CD8-positive, alpha-beta memory T cell (primary cell): ENCODE measurements at regions not wholly inside any gene's neighbourhood (a gene's known extent, or its start where the extent isn't known, plus 50 kb on each side); places are given as distances from the start of the nearest gene placed in this dataset.

ENCODE experiments used
- CTCF ChIA-PET: fragments of 350-600 bp; sonication (Branson Sonifier 250); formaldehyde crosslinking; loops from one replicate; lab custom pipeline; 2021; ENCODE audit warnings: antibody characterized with exemption; lab: Charles Lee
- POLR2A ChIA-PET: fragments of 350-600 bp; sonication (Branson Sonifier 250); formaldehyde crosslinking; loops from one replicate; lab custom pipeline; 2021; ENCODE audit warnings: antibody characterized with exemption; lab: Charles Lee
- DNase-seq, 5 donors: peaks; one replicate each; pipeline versions ENCODE4 v3.0.0 to v3.0.0-alpha.2; 2020 to 2022; ENCODE audit warnings: mixed read lengths in 1 of 5
- H3K27ac ChIP-seq: one replicate; pipeline ENCODE4 v1.7.0; 2013; ENCODE audit warnings: low read depth, mild to moderate bottlenecking, low read length, moderate library complexity
- H3K27me3 ChIP-seq: 2 replicates; pipeline ENCODE4 v1.7.0; 2013; ENCODE audit warnings: low read length, mild to moderate bottlenecking; ENCODE audit not compliant: insufficient read depth, poor library complexity, severe bottlenecking
- H3K36me3 ChIP-seq: 2 replicates; pipeline ENCODE4 v1.7.0; 2013; ENCODE audit warnings: mild to moderate bottlenecking, low read length, moderate library complexity; ENCODE audit not compliant: insufficient read depth
- H3K4me1 ChIP-seq: 2 replicates; pipeline ENCODE4 v1.7.0; 2013; ENCODE audit warnings: mild to moderate bottlenecking, low read length, moderate library complexity; ENCODE audit not compliant: insufficient read depth
- H3K4me3 ChIP-seq: 2 replicates; pipeline ENCODE4 v1.7.0; 2013; ENCODE audit warnings: mild to moderate bottlenecking, low read length
- H3K9me3 ChIP-seq: 2 replicates; pipeline ENCODE4 v1.7.0; 2013; ENCODE audit warnings: mild to moderate bottlenecking, low read length
- H3K27ac Mint-ChIP-seq, 8 donors: one replicate each; pipeline ENCODE4 v1.8.0; 2020 to 2021; ENCODE audit warnings: mixed read lengths in 8 of 8, mild to moderate bottlenecking in 6 of 8, inconsistent platforms in 3 of 8, moderate library complexity in 3 of 8
- H3K27me3 Mint-ChIP-seq, 2 donors: one replicate each; pipeline ENCODE4 v1.8.0; 2020 to 2021; ENCODE audit warnings: mixed read lengths in 2 of 2, mild to moderate bottlenecking in 1 of 2, moderate library complexity in 1 of 2
- H3K36me3 Mint-ChIP-seq, 3 donors: one replicate each; pipeline ENCODE4 v1.8.0; 2020 to 2021; ENCODE audit warnings: mixed read lengths in 3 of 3, inconsistent platforms in 1 of 3, mild to moderate bottlenecking in 1 of 3
- H3K4me1 Mint-ChIP-seq, 3 donors: one replicate each; pipeline ENCODE4 v1.8.0; 2020 to 2021; ENCODE audit warnings: mixed read lengths in 3 of 3, inconsistent platforms in 1 of 3, mild to moderate bottlenecking in 1 of 3
- H3K4me3 Mint-ChIP-seq, 7 donors: one replicate each; pipeline ENCODE4 v1.8.0; 2020 to 2021; ENCODE audit warnings: mixed read lengths in 7 of 7, mild to moderate bottlenecking in 6 of 7, moderate library complexity in 4 of 7, inconsistent platforms in 2 of 7
- H3K9me3 Mint-ChIP-seq, 5 donors: one replicate each; pipeline ENCODE4 v1.8.0; 2020 to 2022; ENCODE audit warnings: mixed read lengths in 5 of 5, mild to moderate bottlenecking in 3 of 5, moderate library complexity in 2 of 5, inconsistent platforms in 1 of 5

GRCh38 chr13:73508841-73509240 lies 450.0 kb downstream of the KLF5 start:
- H3K4me1 ChIP-seq, result no peaks in the 10 kb centered on the region
- DNase-seq, result no peak
- peaks cover 0 to 5% (median 0%) of the 10 kb centered on the region in 5 donors for H3K9me3 Mint-ChIP-seq
- H3K4me3 Mint-ChIP-seq, result no peak overlapping the region
- POLR2A ChIA-PET, result no interaction called here
- H3K9me3 ChIP-seq, result no peaks in the 10 kb centered on the region
- CTCF ChIA-PET, result no interaction called here
- no peaks in the 10 kb centered on the region for H3K27me3 ChIP-seq
- peaks cover 0 to 31% of the 10 kb centered on the region in 2 donors for H3K27me3 Mint-ChIP-seq
- no peaks in the 10 kb centered on the region for H3K36me3 ChIP-seq
- no peaks in the 10 kb centered on the region for H3K4me1 Mint-ChIP-seq
- H3K36me3 Mint-ChIP-seq, result peaks cover 0 to 5% (median 2%) of the 10 kb centered on the region in 3 donors
- no peak overlapping the region for H3K4me3 ChIP-seq
- no peak overlapping the region for H3K27ac Mint-ChIP-seq
- H3K27ac ChIP-seq, result no peak overlapping the region

- H3K27me3 ChIP-seq, result no peaks in the 10 kb centered on the region
- H3K4me3 ChIP-seq, result no peak overlapping the region
- no peak for DNase-seq
- Mint-ChIP-seq H3K4me3 (no peak overlapping the region), H3K4me1 (no peaks in the 10 kb centered on the region), H3K9me3 (peaks cover 0 to 4% (median 0%) of the 10 kb centered on the region in 5 donors), H3K27me3 (peaks cover 0 to 14% of the 10 kb centered on the region in 2 donors), H3K27ac (no peak overlapping the region), H3K36me3 (no peaks in the 10 kb centered on the region)
- CTCF ChIA-PET, result no interaction called here
- POLR2A ChIA-PET, result no interaction called here
- no peaks in the 10 kb centered on the region for H3K9me3 ChIP-seq
- no peak overlapping the region for H3K27ac ChIP-seq
- H3K4me1 ChIP-seq, result no peaks in the 10 kb centered on the region
- no peaks in the 10 kb centered on the region for H3K36me3 ChIP-seq
Measured at GRCh38 chr13:73505376-73505890, 446.6 kb downstream of the KLF5 start.

- Histone ChIP-seq H3K4me1 (no peaks in the 10 kb centered on the region), H3K27me3 (no peaks in the 10 kb centered on the region), H3K4me3 (no peak overlapping the region), H3K9me3 (no peaks in the 10 kb centered on the region), H3K27ac (no peak overlapping the region), H3K36me3 (no peaks in the 10 kb centered on the region)
- DNase-seq, result no peak
- ChIA-PET CTCF (no interaction called here), POLR2A (no interaction called here)
- Mint-ChIP-seq H3K27me3 (no peaks in the 10 kb centered on the region), H3K9me3 (no peaks in the 10 kb centered on the region), H3K36me3 (no peaks in the 10 kb centered on the region), H3K27ac (no peak overlapping the region), H3K4me3 (no peak overlapping the region), H3K4me1 (no peaks in the 10 kb centered on the region)
Measured at GRCh38 chr13:73499695-73500094, 440.9 kb downstream of the KLF5 start.

- H3K4me1 ChIP-seq, result no peaks in the 10 kb centered on the region
- no peaks in the 10 kb centered on the region for H3K9me3 ChIP-seq
- H3K4me3 ChIP-seq, result no peak overlapping the region
- Mint-ChIP-seq H3K27ac (no peak overlapping the region), H3K4me3 (no peak overlapping the region), H3K27me3 (no peaks in the 10 kb centered on the region), H3K36me3 (no peaks in the 10 kb centered on the region), H3K4me1 (no peaks in the 10 kb centered on the region), H3K9me3 (no peaks in the 10 kb centered on the region)
- DNase-seq, result no peak
- no peaks in the 10 kb centered on the region for H3K36me3 ChIP-seq
- H3K27me3 ChIP-seq, result no peaks in the 10 kb centered on the region
- H3K27ac ChIP-seq, result no peak overlapping the region
- ChIA-PET CTCF (no interaction called here), POLR2A (no interaction called here)
Measured at GRCh38 chr13:73497430-73497829, 438.6 kb downstream of the KLF5 start.

- Histone ChIP-seq H3K27ac (no peak overlapping the region), H3K36me3 (no peaks in the 10 kb centered on the region), H3K27me3 (no peaks in the 10 kb centered on the region), H3K9me3 (no peaks in the 10 kb centered on the region), H3K4me1 (no peaks in the 10 kb centered on the region), H3K4me3 (no peak overlapping the region)
- no peak overlapping the region for H3K4me3 Mint-ChIP-seq
- H3K4me1 Mint-ChIP-seq, result no peaks in the 10 kb centered on the region
- H3K27ac Mint-ChIP-seq, result no peak overlapping the region
- POLR2A ChIA-PET, result no interaction called here
- no peaks in the 10 kb centered on the region for H3K9me3 Mint-ChIP-seq
- no peaks in the 10 kb centered on the region for H3K36me3 Mint-ChIP-seq
- no peaks in the 10 kb centered on the region for H3K27me3 Mint-ChIP-seq
- no peak for DNase-seq
- CTCF ChIA-PET, result no interaction called here
Measured at GRCh38 chr13:73496711-73497110, 437.9 kb downstream of the KLF5 start.

- peaks cover 0 to 2% of the 10 kb centered on the region in 2 donors for H3K27me3 Mint-ChIP-seq
- no peaks in the 10 kb centered on the region for H3K4me1 Mint-ChIP-seq
- Histone ChIP-seq H3K4me1 (no peaks in the 10 kb centered on the region), H3K36me3 (no peaks in the 10 kb centered on the region), H3K9me3 (no peaks in the 10 kb centered on the region), H3K4me3 (no peak overlapping the region), H3K27ac (no peak overlapping the region), H3K27me3 (no peaks in the 10 kb centered on the region)
- CTCF ChIA-PET, result no interaction called here
- no peaks in the 10 kb centered on the region for H3K9me3 Mint-ChIP-seq
- H3K27ac Mint-ChIP-seq, result no peak overlapping the region
- no peak overlapping the region for H3K4me3 Mint-ChIP-seq
- DNase-seq, result no peak
- H3K36me3 Mint-ChIP-seq, result no peaks in the 10 kb centered on the region
- POLR2A ChIA-PET, result no interaction called here
Measured at GRCh38 chr13:73492811-73493210, 434.0 kb downstream of the KLF5 start.

GRCh38 chr13:73482556-73482955 lies 423.8 kb downstream of the KLF5 start:
- Mint-ChIP-seq H3K27me3 (peaks cover 1 to 12% of the 10 kb centered on the region in 2 donors), H3K4me1 (no peaks in the 10 kb centered on the region), H3K36me3 (no peaks in the 10 kb centered on the region), H3K27ac (no peak overlapping the region), H3K4me3 (no peak overlapping the region), H3K9me3 (no peaks in the 10 kb centered on the region)
- no peak overlapping the region for H3K27ac ChIP-seq
- ChIA-PET POLR2A (no interaction called here), CTCF (no interaction called here)
- H3K9me3 ChIP-seq, result no peaks in the 10 kb centered on the region
- no peak overlapping the region for H3K4me3 ChIP-seq
- no peaks in the 10 kb centered on the region for H3K36me3 ChIP-seq
- no peaks in the 10 kb centered on the region for H3K4me1 ChIP-seq
- H3K27me3 ChIP-seq, result no peaks in the 10 kb centered on the region
- no peak for DNase-seq

GRCh38 chr13:73481886-73482445 lies 423.2 kb downstream of the KLF5 start:
- Mint-ChIP-seq H3K27me3 (peaks cover 3 to 12% of the 10 kb centered on the region in 2 donors), H3K36me3 (no peaks in the 10 kb centered on the region), H3K9me3 (no peaks in the 10 kb centered on the region), H3K4me3 (no peak overlapping the region), H3K4me1 (no peaks in the 10 kb centered on the region), H3K27ac (no peak overlapping the region)
- H3K27me3 ChIP-seq, result no peaks in the 10 kb centered on the region
- ChIA-PET CTCF (no interaction called here), POLR2A (no interaction called here)
- no peak overlapping the region for H3K4me3 ChIP-seq
- no peaks in the 10 kb centered on the region for H3K36me3 ChIP-seq
- H3K4me1 ChIP-seq, result no peaks in the 10 kb centered on the region
- no peak for DNase-seq
- H3K9me3 ChIP-seq, result no peaks in the 10 kb centered on the region
- no peak overlapping the region for H3K27ac ChIP-seq
